ENCODE measurements at regions not wholly inside any gene's neighbourhood (a gene's known extent, or its start where the extent isn't known, plus 50 kb on each side); places are given as distances from the start of the nearest gene placed in this dataset.
"Not testable (repeated sequence)": the region's sequence is repeated elsewhere in the genome, so short reads cannot be mapped to it uniquely, and the experiment has no call there.

DNA sequence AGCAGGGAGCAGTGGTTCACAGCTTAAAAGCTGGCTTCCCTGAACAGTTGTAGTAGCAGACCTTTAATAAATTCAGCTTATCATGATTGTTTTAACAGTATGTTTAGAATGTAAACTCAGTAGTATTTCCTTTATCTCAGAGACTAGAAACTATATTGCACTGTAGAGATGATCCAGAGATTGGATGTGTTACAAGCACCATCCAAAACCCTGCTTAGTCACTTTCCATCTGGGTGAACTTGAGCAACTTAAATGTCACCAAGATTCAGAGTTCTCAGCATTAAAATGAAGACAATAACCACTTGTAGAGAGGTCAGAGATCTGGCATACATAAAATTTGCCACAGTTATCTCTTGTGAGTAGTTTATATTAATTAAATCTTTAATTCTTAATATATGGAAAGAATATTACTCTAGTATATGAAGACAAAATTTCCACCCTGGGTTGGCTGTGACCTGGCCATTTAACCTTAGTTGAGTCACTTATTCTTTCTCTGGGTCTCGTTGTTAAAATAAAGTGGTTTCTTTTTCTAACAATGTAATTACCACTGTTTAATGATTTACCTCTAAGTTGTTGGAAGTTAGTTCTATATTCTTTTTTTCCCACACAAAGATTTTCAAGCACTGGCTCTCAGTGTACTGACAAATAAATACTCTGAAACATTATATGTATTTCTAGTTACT is 239.2 kb upstream of the FKBP1C start:
- Histone ChIP-seq H3K4me3 (ENCODE audit: insufficient read depth, low read depth, low read length) (no peak overlapping the region), H3K36me3 (ENCODE audit: control insufficient read depth, insufficient read depth, low read length) (no peaks in the 10 kb centered on the region), H3K9me3 (ENCODE audit: control insufficient read depth, low read length) (no peaks in the 10 kb centered on the region), H3K27me3 (ENCODE audit: control insufficient read depth, insufficient read depth, low read length, poor library complexity, severe bottlenecking) (no peaks in the 10 kb centered on the region), H3K4me1 (ENCODE audit: control insufficient read depth, insufficient read depth, low read length) (no peaks in the 10 kb centered on the region), H3K27ac (ENCODE audit: insufficient read depth, low read depth, low read length, poor library complexity, severe bottlenecking) (no peak overlapping the region)
- no CpG with 5 or more reads among the region's 1 CpG for WGBS, 2 experiments

DNA sequence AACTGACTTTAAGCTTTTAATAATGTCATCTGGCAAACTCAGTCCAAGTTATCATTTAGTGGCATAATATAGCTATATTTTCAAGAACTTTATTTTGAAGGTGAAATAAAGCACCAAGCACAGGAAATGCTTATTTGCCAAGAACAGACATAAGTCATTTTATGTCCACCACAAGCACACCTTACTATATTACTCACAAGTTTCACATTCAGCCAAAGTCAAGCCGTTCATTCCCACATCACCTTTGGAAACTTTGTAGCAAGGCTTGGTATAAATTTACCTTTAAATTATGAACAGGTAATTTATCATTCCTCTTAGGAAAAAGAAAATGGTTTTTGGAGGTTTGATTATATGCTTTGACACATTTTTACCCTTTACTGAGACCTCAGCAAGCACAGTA is 236.8 kb upstream of the FKBP1C start:
- no peaks in the 10 kb centered on the region for H3K27me3 ChIP-seq (ENCODE audit: control insufficient read depth, insufficient read depth, low read length, poor library complexity, severe bottlenecking)
- whole genome bisulfite sequencing, 2 experiments: 100% methylated on average over 1 of the region's 1 CpG
- H3K4me1 ChIP-seq (ENCODE audit: control insufficient read depth, insufficient read depth, low read length): no peaks in the 10 kb centered on the region
- no peaks in the 10 kb centered on the region for H3K9me3 ChIP-seq (ENCODE audit: control insufficient read depth, low read length)
- H3K36me3 ChIP-seq (ENCODE audit: control insufficient read depth, insufficient read depth, low read length): no peaks in the 10 kb centered on the region
- H3K27ac ChIP-seq (ENCODE audit: insufficient read depth, low read depth, low read length, poor library complexity, severe bottlenecking): no peak overlapping the region
- H3K4me3 ChIP-seq (ENCODE audit: insufficient read depth, low read depth, low read length): no peak overlapping the region

DNA sequence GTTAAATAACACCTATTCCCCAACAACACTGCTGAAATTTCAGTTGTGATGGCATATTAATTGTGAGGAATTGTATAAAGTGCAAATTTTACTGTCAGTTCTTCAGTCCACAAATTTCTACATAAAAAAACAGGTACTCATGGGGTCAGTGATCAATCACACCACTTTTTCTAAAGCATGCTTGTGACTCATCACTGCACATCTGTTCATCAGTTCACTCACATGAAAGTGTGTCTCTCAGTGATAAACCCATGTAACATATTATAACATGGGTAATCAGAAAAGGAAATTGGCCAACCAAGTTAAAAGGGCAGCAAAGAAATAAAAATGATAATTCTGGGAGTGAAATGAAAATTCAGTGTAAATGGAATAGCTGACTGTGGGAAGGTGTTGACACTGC is 234.7 kb upstream of the FKBP1C start:
- Histone ChIP-seq H3K27me3 (ENCODE audit: control insufficient read depth, insufficient read depth, low read length, poor library complexity, severe bottlenecking) (no peaks in the 10 kb centered on the region), H3K36me3 (ENCODE audit: control insufficient read depth, insufficient read depth, low read length) (no peaks in the 10 kb centered on the region), H3K4me3 (ENCODE audit: insufficient read depth, low read depth, low read length) (no peak overlapping the region), H3K4me1 (ENCODE audit: control insufficient read depth, insufficient read depth, low read length) (no peaks in the 10 kb centered on the region), H3K9me3 (ENCODE audit: control insufficient read depth, low read length) (no peaks in the 10 kb centered on the region), H3K27ac (ENCODE audit: insufficient read depth, low read depth, low read length, poor library complexity, severe bottlenecking) (no peak overlapping the region)

DNA sequence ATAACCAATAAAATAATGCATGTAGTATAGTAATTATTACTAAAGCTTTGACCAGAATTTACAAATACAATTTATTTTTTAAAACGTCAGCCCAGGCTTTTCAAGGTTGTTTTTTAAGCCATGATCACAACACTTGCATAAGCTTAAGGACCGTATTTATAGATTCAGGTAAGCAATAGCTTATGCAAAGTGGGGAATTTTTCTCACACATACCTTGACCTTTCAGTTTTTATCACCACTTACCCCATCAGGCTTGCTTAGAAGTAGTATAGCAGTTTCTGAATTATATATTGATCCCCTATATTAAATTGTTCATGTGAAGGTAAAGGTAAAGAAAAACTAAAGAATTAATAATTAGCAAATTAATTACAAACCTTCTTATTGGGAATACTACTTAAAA is 232.3 kb upstream of the FKBP1C start:
- Histone ChIP-seq H3K4me1 (ENCODE audit: control insufficient read depth, insufficient read depth, low read length) (no peaks in the 10 kb centered on the region), H3K27me3 (ENCODE audit: control insufficient read depth, insufficient read depth, low read length, poor library complexity, severe bottlenecking) (no peaks in the 10 kb centered on the region), H3K4me3 (ENCODE audit: insufficient read depth, low read depth, low read length) (no peak overlapping the region), H3K36me3 (ENCODE audit: control insufficient read depth, insufficient read depth, low read length) (no peaks in the 10 kb centered on the region), H3K9me3 (ENCODE audit: control insufficient read depth, low read length) (no peaks in the 10 kb centered on the region), H3K27ac (ENCODE audit: insufficient read depth, low read depth, low read length, poor library complexity, severe bottlenecking) (no peak overlapping the region)
- WGBS, 2 experiments: 92% methylated on average over 2 of the region's 2 CpGs; no CpG with 5 or more reads in 1 of the 2 experiments

DNA sequence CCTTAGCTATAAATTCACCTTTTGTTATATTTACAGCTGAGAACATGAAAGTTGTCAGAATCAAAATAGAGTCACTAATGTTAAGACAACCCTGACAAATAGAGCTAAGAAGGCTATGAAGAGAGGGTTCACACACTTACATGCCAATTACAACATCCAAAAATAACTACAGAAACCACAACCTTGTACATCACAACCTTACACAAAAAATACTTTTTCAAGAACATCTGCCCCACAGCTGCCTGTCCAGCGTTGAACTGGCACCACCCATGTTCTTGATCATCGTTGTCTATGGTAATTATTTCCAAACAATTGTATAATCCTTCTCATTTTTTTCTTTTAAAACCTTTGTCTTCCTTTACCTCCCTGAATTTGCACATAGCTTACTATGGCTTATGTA is 231.2 kb upstream of the FKBP1C start:
- no peaks in the 10 kb centered on the region for H3K27me3 ChIP-seq (ENCODE audit: control insufficient read depth, insufficient read depth, low read length, poor library complexity, severe bottlenecking)

DNA sequence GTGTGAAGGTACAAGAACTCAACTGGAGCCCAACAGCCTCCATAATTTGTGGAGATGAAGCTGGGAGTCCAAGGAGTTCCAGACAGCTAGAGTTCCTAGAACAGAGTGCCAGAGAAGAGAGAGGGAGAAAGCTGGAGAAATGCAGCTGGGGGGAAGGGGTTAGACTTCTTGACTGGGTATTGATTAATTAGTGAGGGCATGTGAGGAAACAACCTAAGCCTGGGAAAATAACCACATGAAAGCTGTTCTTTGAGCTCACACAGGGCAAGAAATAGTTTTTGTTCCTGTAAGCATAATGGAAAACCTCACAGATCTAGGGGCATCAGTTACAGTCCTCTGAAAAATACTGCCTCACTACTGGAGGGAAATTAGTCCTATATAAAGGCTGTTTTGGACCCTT is 230.5 kb upstream of the FKBP1C start:
- Histone ChIP-seq H3K27ac (ENCODE audit: insufficient read depth, low read depth, low read length, poor library complexity, severe bottlenecking) (no peak overlapping the region), H3K27me3 (ENCODE audit: control insufficient read depth, insufficient read depth, low read length, poor library complexity, severe bottlenecking) (no peaks in the 10 kb centered on the region), H3K9me3 (ENCODE audit: control insufficient read depth, low read length) (no peaks in the 10 kb centered on the region), H3K4me1 (ENCODE audit: control insufficient read depth, insufficient read depth, low read length) (no peaks in the 10 kb centered on the region), H3K4me3 (ENCODE audit: insufficient read depth, low read depth, low read length) (no peak overlapping the region), H3K36me3 (ENCODE audit: control insufficient read depth, insufficient read depth, low read length) (no peaks in the 10 kb centered on the region)

More for the DNA sequence above, 231.2 kb upstream of the FKBP1C start:
- no peaks in the 10 kb centered on the region for H3K4me1 ChIP-seq (ENCODE audit: control insufficient read depth, insufficient read depth, low read length)
- no peak overlapping the region for H3K4me3 ChIP-seq (ENCODE audit: insufficient read depth, low read depth, low read length)
- 94 to 98% methylated on average over 2 of the region's 2 CpGs for WGBS, 2 experiments
- H3K36me3 ChIP-seq (ENCODE audit: control insufficient read depth, insufficient read depth, low read length): no peaks in the 10 kb centered on the region
- H3K27ac ChIP-seq (ENCODE audit: insufficient read depth, low read depth, low read length, poor library complexity, severe bottlenecking): no peak overlapping the region
- no peaks in the 10 kb centered on the region for H3K9me3 ChIP-seq (ENCODE audit: control insufficient read depth, low read length)

DNA sequence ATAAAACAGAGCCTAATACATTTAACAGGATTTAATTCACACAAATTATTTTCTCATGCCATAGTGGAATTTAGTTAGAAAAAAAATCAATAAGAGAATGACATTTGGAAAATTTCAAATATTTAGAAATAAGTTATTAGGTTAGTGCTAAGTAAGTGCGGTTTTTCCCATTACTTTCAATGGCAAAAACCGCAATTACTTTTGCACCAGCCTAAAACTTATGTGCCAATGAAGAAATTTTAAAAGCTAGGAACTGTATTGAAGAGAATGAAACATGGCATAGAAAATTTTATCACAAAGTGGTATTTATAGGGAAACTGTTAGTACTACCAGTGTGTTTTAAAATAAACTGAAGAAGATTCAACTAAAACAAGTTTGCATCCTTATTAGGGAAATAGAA is 228.3 kb upstream of the FKBP1C start:
- 85 to 97% methylated on average over 2 of the region's 2 CpGs for WGBS, 2 experiments
- no peaks in the 10 kb centered on the region for H3K9me3 ChIP-seq (ENCODE audit: control insufficient read depth, low read length)
- no peaks in the 10 kb centered on the region for H3K27me3 ChIP-seq (ENCODE audit: control insufficient read depth, insufficient read depth, low read length, poor library complexity, severe bottlenecking)
- no peak overlapping the region for H3K27ac ChIP-seq (ENCODE audit: insufficient read depth, low read depth, low read length, poor library complexity, severe bottlenecking)
- no peaks in the 10 kb centered on the region for H3K4me1 ChIP-seq (ENCODE audit: control insufficient read depth, insufficient read depth, low read length)
- no peak overlapping the region for H3K4me3 ChIP-seq (ENCODE audit: insufficient read depth, low read depth, low read length)
- H3K36me3 ChIP-seq (ENCODE audit: control insufficient read depth, insufficient read depth, low read length): no peaks in the 10 kb centered on the region

DNA sequence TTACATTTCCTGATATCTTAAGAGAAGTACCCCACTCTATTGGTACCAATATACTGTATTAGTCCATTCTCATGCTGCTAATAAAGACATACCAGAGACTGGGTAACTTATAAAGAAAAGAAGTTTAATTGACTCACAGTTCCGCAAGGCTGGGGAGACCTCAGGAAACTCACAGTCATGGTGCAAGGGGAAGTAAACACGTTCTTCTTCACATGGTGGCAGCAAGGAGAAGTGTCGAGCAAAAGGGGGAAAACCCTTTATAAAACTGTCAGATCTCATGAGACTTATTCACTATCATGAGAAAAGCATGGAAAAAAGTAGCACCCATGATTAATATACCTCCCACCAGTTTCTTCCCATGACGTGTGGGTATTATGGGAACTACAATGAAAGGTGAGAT is 219.6 kb upstream of the FKBP1C start:
- H3K27ac ChIP-seq (ENCODE audit: insufficient read depth, low read depth, low read length, poor library complexity, severe bottlenecking); H3K27me3 ChIP-seq (ENCODE audit: control insufficient read depth, insufficient read depth, low read length, poor library complexity, severe bottlenecking); H3K36me3 ChIP-seq (ENCODE audit: control insufficient read depth, insufficient read depth, low read length); H3K4me1 ChIP-seq (ENCODE audit: control insufficient read depth, insufficient read depth, low read length); H3K9me3 ChIP-seq (ENCODE audit: control insufficient read depth, low read length); H3K4me3 ChIP-seq (ENCODE audit: insufficient read depth, low read depth, low read length): not testable (repeated sequence)
- 94 to 97% methylated on average over 3 of the region's 4 CpGs for whole genome bisulfite sequencing, 2 experiments

DNA sequence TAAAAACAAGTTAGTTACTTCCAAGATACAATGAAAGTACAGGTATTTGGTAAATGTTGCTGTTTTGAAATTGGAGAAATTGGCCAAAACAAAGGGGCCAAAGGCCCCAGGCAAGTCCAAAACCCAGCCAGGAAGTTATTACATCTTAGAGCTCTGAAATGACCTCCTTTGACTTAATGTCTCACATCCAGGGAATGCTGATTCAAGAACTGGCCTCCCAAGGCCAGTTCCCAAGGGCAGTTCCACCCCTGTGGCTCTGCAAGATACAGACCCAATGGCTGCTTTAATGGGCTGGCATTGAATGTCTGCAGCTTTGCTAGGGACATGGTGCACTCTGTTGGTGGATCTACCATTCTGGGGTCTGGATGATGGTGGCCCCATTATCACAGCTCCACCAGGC is 217.3 kb upstream of the FKBP1C start:
- Histone ChIP-seq H3K27me3 (ENCODE audit: control insufficient read depth, insufficient read depth, low read length, poor library complexity, severe bottlenecking) (no peaks in the 10 kb centered on the region), H3K9me3 (ENCODE audit: control insufficient read depth, low read length) (no peaks in the 10 kb centered on the region), H3K36me3 (ENCODE audit: control insufficient read depth, insufficient read depth, low read length) (no peaks in the 10 kb centered on the region), H3K27ac (ENCODE audit: insufficient read depth, low read depth, low read length, poor library complexity, severe bottlenecking) (no peak overlapping the region), H3K4me3 (ENCODE audit: insufficient read depth, low read depth, low read length) (no peak overlapping the region), H3K4me1 (ENCODE audit: control insufficient read depth, insufficient read depth, low read length) (no peaks in the 10 kb centered on the region)

DNA sequence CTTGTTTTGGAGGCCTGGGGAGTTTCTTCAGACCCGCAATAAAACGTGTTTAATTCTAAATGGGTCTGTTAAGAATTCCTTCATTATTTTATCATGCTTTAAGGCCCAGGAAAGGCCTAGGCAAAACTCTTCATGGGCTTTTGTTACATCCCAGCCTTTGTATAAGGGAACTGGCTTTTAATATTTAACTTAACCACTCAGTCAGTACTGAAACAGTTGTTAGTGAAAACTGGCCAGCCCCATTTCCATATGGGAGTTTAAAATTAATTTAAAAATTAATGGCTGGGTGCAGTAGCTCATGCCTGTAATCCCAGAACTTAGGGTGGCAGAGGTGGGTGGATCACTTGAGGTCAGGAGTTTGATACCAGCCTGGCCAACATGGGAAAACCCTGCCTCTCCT is 213.2 kb upstream of the FKBP1C start:
- Histone ChIP-seq H3K36me3 (ENCODE audit: control insufficient read depth, insufficient read depth, low read length) (no peaks in the 10 kb centered on the region), H3K27me3 (ENCODE audit: control insufficient read depth, insufficient read depth, low read length, poor library complexity, severe bottlenecking) (no peaks in the 10 kb centered on the region), H3K4me3 (ENCODE audit: insufficient read depth, low read depth, low read length) (no peak overlapping the region), H3K27ac (ENCODE audit: insufficient read depth, low read depth, low read length, poor library complexity, severe bottlenecking) (no peak overlapping the region), H3K9me3 (ENCODE audit: control insufficient read depth, low read length) (no peaks in the 10 kb centered on the region), H3K4me1 (ENCODE audit: control insufficient read depth, insufficient read depth, low read length) (no peaks in the 10 kb centered on the region)
- 85 to 100% methylated on average over 2 of the region's 2 CpGs for WGBS, 2 experiments

DNA sequence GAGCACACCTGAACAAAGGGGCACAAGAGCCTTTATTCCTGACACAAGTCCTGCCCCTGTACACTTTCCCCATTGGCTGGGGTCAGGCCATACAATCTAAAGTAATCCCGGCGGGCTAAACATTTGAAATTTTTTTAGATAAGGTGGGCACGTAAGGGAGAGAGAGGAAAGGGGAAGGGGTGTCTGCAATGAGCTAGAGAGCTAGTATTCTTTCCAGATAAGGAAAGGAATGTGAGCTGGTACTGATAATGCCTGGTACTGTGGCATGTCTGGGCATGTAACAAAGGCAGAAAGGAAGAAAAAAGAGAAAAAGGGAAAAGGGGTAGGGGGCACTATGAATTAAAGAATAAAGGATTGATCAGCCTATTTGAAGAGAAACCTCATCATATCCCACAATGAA is 212.0 kb upstream of the FKBP1C start:
- 53 to 60% methylated on average over 3 of the region's 3 CpGs for WGBS, 2 experiments
- peak overlapping the region; percentile 55 for H3K27ac ChIP-seq (ENCODE audit: insufficient read depth, low read depth, low read length, poor library complexity, severe bottlenecking)
- H3K27me3 ChIP-seq (ENCODE audit: control insufficient read depth, insufficient read depth, low read length, poor library complexity, severe bottlenecking); H3K36me3 ChIP-seq (ENCODE audit: control insufficient read depth, insufficient read depth, low read length); H3K4me3 ChIP-seq (ENCODE audit: insufficient read depth, low read depth, low read length); H3K9me3 ChIP-seq (ENCODE audit: control insufficient read depth, low read length); H3K4me1 ChIP-seq (ENCODE audit: control insufficient read depth, insufficient read depth, low read length): not testable (repeated sequence)
